Mammary epithelial cell (primary cell): ENCODE measurements at regions not wholly inside any gene's neighbourhood (a gene's known extent, or its start where the extent isn't known, plus 50 kb on each side); places are given as distances from the start of the nearest gene placed in this dataset.

ENCODE experiments used
- CTCF ChIP-seq, 2 donors: IDR thresholded peaks in 1 of 2; conservative IDR thresholded peaks in 1 of 2; 2 replicates each; pipeline ENCODE4 v1.5.1; 2011 to 2012; ENCODE audit warnings: inconsistent platforms in 2 of 2, low read length in 2 of 2, mild to moderate bottlenecking in 2 of 2, control low read depth in 1 of 2, low read depth in 1 of 2; ENCODE audit not compliant: insufficient read depth in 1 of 2; ENCODE audit errors: extremely low read depth in 1 of 2
- EZH2 ChIP-seq: IDR thresholded peaks from 2 replicates; pipeline ENCODE4 v1.6.1; 2012; ENCODE audit warnings: low read length, inconsistent platforms, borderline replicate concordance

GRCh38 chr11:103779054-103779453 lies 257.4 kb upstream of the DDI1 start:
- TF ChIP-seq CTCF (conservative IDR thresholded peaks at IDR 0.05 in 1 of 2, IDR thresholded peaks at IDR 0.05 in 1 of 2; ENCODE audit: extremely low read depth in 1 of 2, insufficient read depth in 1 of 2, low read depth in 1 of 2, low read length in 2 of 2) (no peak), EZH2 (no peak)
